B cell (primary cell): ENCODE measurements at regions not wholly inside any gene's neighbourhood (a gene's known extent, or its start where the extent isn't known, plus 50 kb on each side); places are given as distances from the start of the nearest gene placed in this dataset.
"Not testable (repeated sequence)": the region's sequence is repeated elsewhere in the genome, so short reads cannot be mapped to it uniquely, and the experiment has no call there.

Experiments used
- ATAC-seq: fragments of 200-7000 bp; cut with Tn5 transposase; one replicate; pipeline ENCODE4 v1.10.0; 2021; ENCODE audit warnings: low read depth, mild to moderate bottlenecking, moderate number of reproducible peaks, moderate library complexity
- CTCF ChIA-PET: fragments of 350-600 bp; sonication (Branson Sonifier 250); formaldehyde crosslinking; loops from one replicate; lab custom pipeline; 2021; ENCODE audit warnings: antibody characterized with exemption, inconsistent platforms; lab: Charles Lee
- POLR2A ChIA-PET: fragments of 350-600 bp; sonication (Branson Sonifier 250); formaldehyde crosslinking; loops from one replicate; lab custom pipeline; 2021; ENCODE audit warnings: antibody characterized with exemption; lab: Charles Lee
- DNase-seq: peaks from one replicate; pipeline ENCODE4 v3.0.0; 2013
- H2AFZ ChIP-seq: 2 replicates; pipeline ENCODE4 v1.6.1; 2012; ENCODE audit warnings: mild to moderate bottlenecking, low read depth, low read length; ENCODE audit not compliant: insufficient read depth, poor library complexity, severe bottlenecking
- H3K27ac ChIP-seq, 2 donors: 1 replicate in 1 of 2; 2 replicates in 1 of 2; pipeline ENCODE4 v1.5.1; 2012 to 2013; ENCODE audit warnings: low read length in 2 of 2, mild to moderate bottlenecking in 2 of 2, moderate library complexity in 1 of 2
- H3K27me3 ChIP-seq, 4 experiments: fragments of 200-600 bp in 1 of 4; sonication (generic) in 1 of 4; replicated peaks in 1 of 4; 1 replicate in 2 of 4; 2 replicates in 2 of 4; pipeline versions ENCODE4 v1.6.1 to v1.7.0; 2013 to 2016; ENCODE audit warnings: low read length in 3 of 4, mild to moderate bottlenecking in 2 of 4, mixed read lengths in 1 of 4, moderate library complexity in 1 of 4; ENCODE audit not compliant: insufficient read depth in 4 of 4, control insufficient read depth in 3 of 4; ENCODE audit errors: control extremely low read depth in 1 of 4
- H3K36me3 ChIP-seq, 2 experiments: replicated peaks in 1 of 2; 1 replicate in 1 of 2; 2 replicates in 1 of 2; pipeline versions ENCODE4 v1.6.1 to v1.7.1; 2013; ENCODE audit warnings: low read length in 1 of 2; ENCODE audit not compliant: insufficient read depth in 2 of 2, control insufficient read depth in 1 of 2; ENCODE audit errors: control extremely low read depth in 1 of 2, extremely low read depth in 1 of 2
- H3K4me1 ChIP-seq, 2 donors: fragments of 200-600 bp in 1 of 2; sonication (generic) in 1 of 2; 1 replicate in 1 of 2; 2 replicates in 1 of 2; pipeline versions ENCODE4 v1.5.1 to v1.6.1; 2013 to 2017; ENCODE audit warnings: low read length in 2 of 2; ENCODE audit not compliant: control insufficient read depth in 2 of 2, insufficient read depth in 2 of 2
- H3K4me2 ChIP-seq: replicated peaks from 2 replicates; pipeline ENCODE3; 2012; ENCODE audit warnings: mild to moderate bottlenecking, low read depth, low read length; ENCODE audit not compliant: poor library complexity, severe bottlenecking
- H3K4me3 ChIP-seq, 5 experiments: fragments of 200-600 bp in 1 of 5; sonication (generic) in 1 of 5; 1 replicate in 3 of 5; 2 replicates in 2 of 5; pipeline versions ENCODE4 v1.5.1 to v1.7.0; 2011 to 2016; ENCODE audit warnings: low read length in 4 of 5, mild to moderate bottlenecking in 4 of 5, low read depth in 2 of 5, control low read depth in 1 of 5, moderate library complexity in 1 of 5; ENCODE audit not compliant: insufficient read depth in 1 of 5; ENCODE audit errors: control extremely low read depth in 1 of 5, extremely low read depth in 1 of 5
- H3K79me2 ChIP-seq: fragments of 200-600 bp; sonication (generic); one replicate; pipeline ENCODE4 v1.6.0; 2016; ENCODE audit warnings: low read length; ENCODE audit not compliant: control insufficient read depth, insufficient read depth
- H3K9ac ChIP-seq: fragments of 200-600 bp; sonication (generic); 2 replicates; pipeline ENCODE4 v1.6.1; 2017; ENCODE audit warnings: mild to moderate bottlenecking, low read length, moderate library complexity
- H3K9me3 ChIP-seq, 3 donors: one replicate each; pipeline versions ENCODE4 v1.6.1 to v1.7.1; 2013; ENCODE audit warnings: low read length in 2 of 3; ENCODE audit not compliant: control insufficient read depth in 2 of 3, insufficient read depth in 1 of 3; ENCODE audit errors: control extremely low read depth in 1 of 3
- H4K20me1 ChIP-seq: 2 replicates; pipeline ENCODE4 v1.6.0; 2012; ENCODE audit warnings: mild to moderate bottlenecking, low read length; ENCODE audit not compliant: insufficient read depth, control insufficient read depth, poor library complexity, severe bottlenecking
- H3K27ac Mint-ChIP-seq: one replicate; pipeline ENCODE4 v1.8.0; 2021; ENCODE audit warnings: mixed read lengths
- H3K27me3 Mint-ChIP-seq: one replicate; pipeline ENCODE4 v1.8.0; 2021; ENCODE audit warnings: mixed read lengths
- H3K4me1 Mint-ChIP-seq: one replicate; pipeline ENCODE4 v1.8.0; 2021; ENCODE audit warnings: mixed read lengths
- H3K4me3 Mint-ChIP-seq: one replicate; pipeline ENCODE4 v1.8.0; 2021; ENCODE audit warnings: mixed read lengths
- H3K9me3 Mint-ChIP-seq: one replicate; pipeline ENCODE4 v1.8.0; 2022; ENCODE audit warnings: mixed read lengths; ENCODE audit not compliant: insufficient read depth
- CTCF ChIP-seq: fragments of 200-600 bp; IDR thresholded peaks from one replicate; pipeline ENCODE4 v1.8.0; 2022; ENCODE audit warnings: antibody characterized with exemption, mild to moderate bottlenecking
- EZH2 ChIP-seq: IDR thresholded peaks from 2 replicates; pipeline ENCODE4 v1.6.1; 2012; ENCODE audit warnings: borderline replicate concordance, low read depth, mild to moderate bottlenecking, moderate library complexity, low read length; ENCODE audit not compliant: insufficient read depth, poor library complexity, severe bottlenecking
- WGBS: methylation state at CpG from one replicate; pipeline ENCODE4 v1.1.5; 2013; ENCODE audit warnings: missing lambda C conversion rate; ENCODE audit not compliant: insufficient coverage; 5-methylcytosine and 5-hydroxymethylcytosine counted together
- intact Hi-C: fragments of 100-400 bp; cut with micrococcal nuclease; formaldehyde crosslinking; loops from one replicate; pipeline ENCODE4 v1.10.0; 2022

DNA sequence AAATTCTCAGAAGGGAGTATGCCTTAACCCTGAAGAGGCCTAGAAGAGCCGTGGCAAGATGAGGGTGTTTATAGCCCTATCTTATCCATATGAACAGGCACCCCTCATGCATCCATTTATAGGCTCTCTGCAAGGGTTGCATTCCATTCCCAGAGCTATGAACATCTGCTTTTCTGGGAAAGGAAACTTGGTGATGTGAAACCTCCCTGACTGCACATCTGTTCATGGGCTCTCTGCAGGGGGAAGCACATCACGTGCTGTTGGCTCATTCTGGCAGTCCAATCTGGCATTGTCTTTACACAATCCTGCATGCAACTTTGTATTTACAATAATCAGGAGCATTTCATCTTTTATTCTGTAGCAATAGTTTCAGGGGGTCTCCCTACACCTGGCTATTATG is 143.6 kb upstream of the API5 start:
- DNase-seq, H3K79me2 ChIP-seq, H3K27me3 ChIP-seq, H3K27me3 Mint-ChIP-seq, CTCF ChIA-PET, H3K9me3 Mint-ChIP-seq, H3K4me1 ChIP-seq, H3K27ac Mint-ChIP-seq, H2AFZ ChIP-seq, H3K9ac ChIP-seq, POLR2A ChIA-PET, ATAC-seq, H3K27ac ChIP-seq, H3K4me3 ChIP-seq, intact Hi-C loops, H3K4me2 ChIP-seq, H3K4me3 Mint-ChIP-seq, H3K9me3 ChIP-seq, H3K36me3 ChIP-seq, H4K20me1 ChIP-seq, H3K4me1 Mint-ChIP-seq: not testable (repeated sequence)
- WGBS: 67% methylated on average over 1 of the region's 2 CpGs

GRCh38 chr11:43172477-43172876 is 139.3 kb upstream of the API5 start:
- Histone ChIP-seq H3K4me3 (no peak overlapping the region), H3K79me2 (no peaks in the 10 kb centered on the region), H3K9me3 (peaks cover 0 to 3% (median 0%) of the 10 kb centered on the region in 3 donors), H3K9ac (no peak overlapping the region), H3K27ac (no peak overlapping the region), H3K36me3 (no peaks in the 10 kb centered on the region), H3K4me1 (no peaks in the 10 kb centered on the region), H3K4me2 (no peak overlapping the region), H3K27me3 (no peaks in the 10 kb centered on the region), H2AFZ (no peak overlapping the region), H4K20me1 (no peaks in the 10 kb centered on the region)
- DNase-seq (no peak), ATAC-seq (no peak)
- Mint-ChIP-seq H3K9me3 (peaks cover 3% of the 10 kb centered on the region), H3K4me3 (no peak overlapping the region), H3K27ac (no peak overlapping the region), H3K4me1 (no peaks in the 10 kb centered on the region), H3K27me3 (no peaks in the 10 kb centered on the region)
- TF ChIP-seq EZH2 (no peak), CTCF (no peak)
- CTCF ChIA-PET: no interaction called here
- WGBS: 83% methylated on average over 1 of the region's 2 CpGs
- POLR2A ChIA-PET: no interaction called here
- intact Hi-C loops: no loop called here
